HepG2 (cell line): ENCODE measurements at regions not wholly inside any gene's neighbourhood (a gene's known extent, or its start where the extent isn't known, plus 50 kb on each side); places are given as distances from the start of the nearest gene placed in this dataset.

Experiments
- ATAC-seq: fragments of 200-7000 bp; cut with Tn5 transposase; 3 replicates; pipeline ENCODE4 v1.9.1; 2020; ENCODE audit warnings: mild to moderate bottlenecking, moderate library complexity
- BruUV-seq: library from RNA; stranded (reverse); fragments of 400-500 nt; replicated peaks from 2 replicates; lab custom pipeline; 2021; lab: Mats Ljungman, UMichigan
- CTCF ChIA-PET: fragments of 300-600 bp; formaldehyde crosslinking; extraction: SDS; loops from one replicate; lab custom pipeline; 2021; ENCODE audit warnings: low total read pairs, inconsistent platforms, low intra/inter-chr PET ratio; lab: Yijun Ruan, JAX
- POLR2A ChIA-PET: fragments of 350-600 bp; sonication (Branson Sonifier 250); formaldehyde crosslinking; loops from one replicate; lab custom pipeline; 2020; ENCODE audit warnings: antibody characterized with exemption, inconsistent platforms; lab: Yijun Ruan, JAX
- DNase-seq: peaks from one replicate; pipeline ENCODE4 v3.0.0-alpha.2; 2015; ENCODE audit warnings: low spot score
- FAIRE-seq: peaks from 3 replicates; lab custom pipeline; 2011; peaks lifted over from hg19 to GRCh38; lab: Jason Lieb, UNC
- H2AFZ ChIP-seq: one replicate; pipeline ENCODE4 v1.6.1; 2011; ENCODE audit warnings: low read length, inconsistent platforms
- H3K27ac ChIP-seq: fragments of 300-600 bp; 3 replicates; pipeline ENCODE4 v1.8.0; 2011; ENCODE audit warnings: mixed run types, mild to moderate bottlenecking, mixed read lengths, low read length, inconsistent platforms; ENCODE audit not compliant: insufficient read depth; ENCODE audit errors: extremely low read length
- H3K27me3 ChIP-seq, 2 experiments: fragments of 200-600 bp in 1 of 2; 2 replicates in 1 of 2; 3 replicates in 1 of 2; pipeline versions ENCODE4 v1.6.0 to v1.8.0; 2011; ENCODE audit warnings: low read length in 2 of 2, mild to moderate bottlenecking in 2 of 2, moderate library complexity in 2 of 2, inconsistent platforms in 1 of 2; ENCODE audit not compliant: insufficient read depth in 2 of 2, control insufficient read depth in 1 of 2
- H3K36me3 ChIP-seq, 2 experiments: fragments of 200-600 bp in 1 of 2; replicated peaks in 1 of 2; 2 replicates in 1 of 2; 3 replicates in 1 of 2; pipeline versions ENCODE4 v1.5.1 to v1.8.0; 2011; ENCODE audit warnings: low read length in 2 of 2, inconsistent platforms in 1 of 2; ENCODE audit not compliant: insufficient read depth in 2 of 2, control insufficient read depth in 1 of 2
- H3K4me1 ChIP-seq: 2 replicates; pipeline ENCODE4 v1.5.1; 2012; ENCODE audit warnings: low read length, inconsistent platforms; ENCODE audit not compliant: insufficient read depth
- H3K4me2 ChIP-seq: 2 replicates; pipeline ENCODE4 v1.6.0; 2011; ENCODE audit warnings: low read depth, low read length, inconsistent platforms
- H3K4me3 ChIP-seq, 3 experiments: fragments of 200-600 bp in 1 of 3; sonication (generic), shearing (Covaris generic) in 1 of 3; replicated peaks in 1 of 3; 2 replicates each; pipeline ENCODE4 v1.5.1; 2011 to 2016; ENCODE audit warnings: low read length in 3 of 3, inconsistent platforms in 2 of 3, low read depth in 2 of 3, mild to moderate bottlenecking in 2 of 3, control low read depth in 1 of 3, mixed read lengths in 1 of 3; ENCODE audit not compliant: insufficient read depth in 1 of 3
- H3K79me2 ChIP-seq: one replicate; pipeline ENCODE4 v1.6.1; 2011; ENCODE audit warnings: low read length, inconsistent platforms; ENCODE audit not compliant: insufficient read depth
- H3K9ac ChIP-seq: 2 replicates; pipeline ENCODE4 v1.6.0; 2011; ENCODE audit warnings: mild to moderate bottlenecking, low read depth, low read length, inconsistent platforms; ENCODE audit not compliant: insufficient read depth
- H3K9me3 ChIP-seq: 2 replicates; pipeline ENCODE4 v1.5.1; 2012; ENCODE audit warnings: mild to moderate bottlenecking, low read length
- H4K20me1 ChIP-seq: 2 replicates; pipeline ENCODE4 v1.6.0; 2011; ENCODE audit warnings: inconsistent platforms, mild to moderate bottlenecking, low read length, moderate library complexity; ENCODE audit not compliant: insufficient read depth
- ARNT ChIP-seq: fragments of 450-650 bp; IDR thresholded peaks from 2 replicates; pipeline ENCODE4 v1.6.1; 2017
- RXRA ChIP-seq: sonication (generic); formaldehyde crosslinking; IDR thresholded peaks from 2 replicates; pipeline ENCODE4 v1.5.1; 2020; ENCODE audit warnings: missing genetic modification reagents
- SAFB2 ChIP-seq: sonication (generic); formaldehyde crosslinking; IDR thresholded peaks from 2 replicates; pipeline ENCODE4 v1.5.1; 2020; ENCODE audit warnings: missing genetic modification reagents, low read depth, mild to moderate bottlenecking, borderline replicate concordance
- ZNF17 ChIP-seq: sonication (generic); formaldehyde crosslinking; IDR thresholded peaks from 2 replicates; pipeline ENCODE4 v1.5.0; 2020; ENCODE audit warnings: mild to moderate bottlenecking, missing genetic modification reagents
- ZNF292 ChIP-seq: sonication (generic); formaldehyde crosslinking; IDR thresholded peaks from 2 replicates; pipeline ENCODE4 v1.8.1; 2022; ENCODE audit warnings: mild to moderate bottlenecking, low read depth, missing genetic modification reagents, borderline replicate concordance
- ZNF7 ChIP-seq: IDR thresholded peaks from 2 replicates; pipeline ENCODE4 v1.6.1; 2016; ENCODE audit warnings: missing biosample characterization, missing genetic modification reagents
- WGBS: methylation state at CpG from one replicate; pipeline ENCODE4 v1.1.6; 2017; ENCODE audit warnings: low lambda C conversion rate; 5-methylcytosine and 5-hydroxymethylcytosine counted together
- in situ Hi-C: cut with HindIII; loops from 2 replicates; pipeline ENCODE4 v1.10.0; 2017; ENCODE audit warnings: low pct_unique_long_range_greater_than_20kb; ENCODE audit not compliant: extremely low pct_ligation_motif_present
- intact Hi-C: fragments of 100-400 bp; cut with micrococcal nuclease; formaldehyde crosslinking; loops from one replicate; pipeline ENCODE4 v1.10.0; 2022; ENCODE audit not compliant: unreplicated experiment
- TF ChIP-seq, protein P1 (sequence below), 2 experiments: sonication (generic) in 1 of 2; formaldehyde crosslinking in 1 of 2; IDR thresholded peaks; 2 replicates each; pipeline versions ENCODE4 v1.4.0 to v1.6.1; 2016 to 2020; ENCODE audit warnings: borderline replicate concordance in 1 of 2, low read depth in 1 of 2, mild to moderate bottlenecking in 1 of 2, missing genetic modification reagents in 1 of 2
- TF ChIP-seq, protein P2 (sequence below): sonication (generic); formaldehyde crosslinking; IDR thresholded peaks from 2 replicates; pipeline ENCODE4 v1.5.1; 2020; ENCODE audit warnings: mild to moderate bottlenecking, missing genetic modification reagents, borderline replicate concordance
- TF ChIP-seq, protein P3 (sequence below): sonication (generic); formaldehyde crosslinking; IDR thresholded peaks from 2 replicates; pipeline ENCODE4 v1.5.0; 2020; ENCODE audit warnings: mild to moderate bottlenecking, missing genetic modification reagents

DNA sequence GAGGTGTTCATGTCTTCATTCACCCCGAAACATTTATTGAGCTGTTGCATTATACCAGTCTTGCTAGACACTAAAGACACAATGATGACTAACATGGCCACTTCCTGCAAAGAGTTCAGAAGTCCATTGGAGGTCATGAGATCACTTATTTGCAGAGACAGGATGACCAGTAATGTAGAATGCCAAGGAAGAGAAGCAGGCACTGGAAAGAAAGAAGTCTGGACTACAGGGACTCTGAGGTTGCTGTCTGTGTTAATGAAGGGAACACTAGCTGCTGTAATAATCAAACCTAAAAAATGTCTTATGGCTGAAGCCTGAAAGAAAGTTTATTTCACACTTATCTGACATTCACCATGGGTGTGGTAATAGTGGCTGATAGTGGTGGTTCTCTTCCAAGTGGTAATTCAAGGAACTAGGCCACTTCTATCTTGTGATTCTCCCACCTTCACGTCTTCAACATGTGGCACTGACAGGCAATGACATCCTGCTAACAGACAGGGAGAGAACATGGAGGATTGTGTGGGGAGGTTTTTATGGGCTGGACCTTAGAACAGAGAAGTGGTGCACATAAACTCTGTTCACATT lies 89.2 kb upstream of the MKLN1 start:
- peaks cover 0 to 5% of the 10 kb centered on the region in 2 experiments; a peak in 1 of 5 replicates for H3K27me3 ChIP-seq
- ChIA-PET POLR2A (interaction anchor here (0.5 to 1.2 kb wide), 2 partner anchors 17 to 171 kb away, joined by 3 read pairs; no protein-coding TSS in a partner anchor), CTCF (no interaction called here)
- ATAC-seq (peak; percentile 66; the same call in 2 of the 3 replicates), DNase-seq (peak; percentile 68), FAIRE-seq (peak; percentile 21)
- H3K9ac ChIP-seq, result no peak overlapping the region
- no peaks in the 10 kb centered on the region for H3K9me3 ChIP-seq
- intact Hi-C loops, result no loop called here
- H3K27ac ChIP-seq, result no peak overlapping the region
- H3K4me3 ChIP-seq, result no peak overlapping the region
- peaks cover 23% of the 10 kb centered on the region for H3K4me1 ChIP-seq
- H2AFZ ChIP-seq, result no peak overlapping the region
- H3K79me2 ChIP-seq, result no peaks in the 10 kb centered on the region
- no peaks in the 10 kb centered on the region for H3K36me3 ChIP-seq
- in situ Hi-C loops, result no loop called here
- WGBS, result 27% methylated on average over 2 of the region's 2 CpGs
- H4K20me1 ChIP-seq, result no peaks in the 10 kb centered on the region
- BruUV-seq, result no TSS peak
- 0 out of 2 replicates have a peak overlapping the region, but pooled peaks have one; percentile 11 for H3K4me2 ChIP-seq
- TF ChIP-seq ARNT, result no peak
- no peak for TF ChIP-seq RXRA (CRISPR knock-in tag)
- TF ChIP-seq ZNF17 (CRISPR knock-in tag), result no peak
- TF ChIP-seq, protein P1, sequence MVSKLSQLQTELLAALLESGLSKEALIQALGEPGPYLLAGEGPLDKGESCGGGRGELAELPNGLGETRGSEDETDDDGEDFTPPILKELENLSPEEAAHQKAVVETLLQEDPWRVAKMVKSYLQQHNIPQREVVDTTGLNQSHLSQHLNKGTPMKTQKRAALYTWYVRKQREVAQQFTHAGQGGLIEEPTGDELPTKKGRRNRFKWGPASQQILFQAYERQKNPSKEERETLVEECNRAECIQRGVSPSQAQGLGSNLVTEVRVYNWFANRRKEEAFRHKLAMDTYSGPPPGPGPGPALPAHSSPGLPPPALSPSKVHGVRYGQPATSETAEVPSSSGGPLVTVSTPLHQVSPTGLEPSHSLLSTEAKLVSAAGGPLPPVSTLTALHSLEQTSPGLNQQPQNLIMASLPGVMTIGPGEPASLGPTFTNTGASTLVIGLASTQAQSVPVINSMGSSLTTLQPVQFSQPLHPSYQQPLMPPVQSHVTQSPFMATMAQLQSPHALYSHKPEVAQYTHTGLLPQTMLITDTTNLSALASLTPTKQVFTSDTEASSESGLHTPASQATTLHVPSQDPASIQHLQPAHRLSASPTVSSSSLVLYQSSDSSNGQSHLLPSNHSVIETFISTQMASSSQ (IDR thresholded peaks at IDR 0.05; ENCODE audit: low read depth), result no peak
- TF ChIP-seq, protein P1 (CRISPR knock-in tag; IDR thresholded peaks at IDR 0.05; ENCODE audit: borderline replicate concordance), result no peak
- no peak for TF ChIP-seq SAFB2
- TF ChIP-seq ZNF292 (CRISPR knock-in tag), result no peak
- no peak for TF ChIP-seq ZNF7 (CRISPR knock-in tag)
- TF ChIP-seq, protein P2, sequence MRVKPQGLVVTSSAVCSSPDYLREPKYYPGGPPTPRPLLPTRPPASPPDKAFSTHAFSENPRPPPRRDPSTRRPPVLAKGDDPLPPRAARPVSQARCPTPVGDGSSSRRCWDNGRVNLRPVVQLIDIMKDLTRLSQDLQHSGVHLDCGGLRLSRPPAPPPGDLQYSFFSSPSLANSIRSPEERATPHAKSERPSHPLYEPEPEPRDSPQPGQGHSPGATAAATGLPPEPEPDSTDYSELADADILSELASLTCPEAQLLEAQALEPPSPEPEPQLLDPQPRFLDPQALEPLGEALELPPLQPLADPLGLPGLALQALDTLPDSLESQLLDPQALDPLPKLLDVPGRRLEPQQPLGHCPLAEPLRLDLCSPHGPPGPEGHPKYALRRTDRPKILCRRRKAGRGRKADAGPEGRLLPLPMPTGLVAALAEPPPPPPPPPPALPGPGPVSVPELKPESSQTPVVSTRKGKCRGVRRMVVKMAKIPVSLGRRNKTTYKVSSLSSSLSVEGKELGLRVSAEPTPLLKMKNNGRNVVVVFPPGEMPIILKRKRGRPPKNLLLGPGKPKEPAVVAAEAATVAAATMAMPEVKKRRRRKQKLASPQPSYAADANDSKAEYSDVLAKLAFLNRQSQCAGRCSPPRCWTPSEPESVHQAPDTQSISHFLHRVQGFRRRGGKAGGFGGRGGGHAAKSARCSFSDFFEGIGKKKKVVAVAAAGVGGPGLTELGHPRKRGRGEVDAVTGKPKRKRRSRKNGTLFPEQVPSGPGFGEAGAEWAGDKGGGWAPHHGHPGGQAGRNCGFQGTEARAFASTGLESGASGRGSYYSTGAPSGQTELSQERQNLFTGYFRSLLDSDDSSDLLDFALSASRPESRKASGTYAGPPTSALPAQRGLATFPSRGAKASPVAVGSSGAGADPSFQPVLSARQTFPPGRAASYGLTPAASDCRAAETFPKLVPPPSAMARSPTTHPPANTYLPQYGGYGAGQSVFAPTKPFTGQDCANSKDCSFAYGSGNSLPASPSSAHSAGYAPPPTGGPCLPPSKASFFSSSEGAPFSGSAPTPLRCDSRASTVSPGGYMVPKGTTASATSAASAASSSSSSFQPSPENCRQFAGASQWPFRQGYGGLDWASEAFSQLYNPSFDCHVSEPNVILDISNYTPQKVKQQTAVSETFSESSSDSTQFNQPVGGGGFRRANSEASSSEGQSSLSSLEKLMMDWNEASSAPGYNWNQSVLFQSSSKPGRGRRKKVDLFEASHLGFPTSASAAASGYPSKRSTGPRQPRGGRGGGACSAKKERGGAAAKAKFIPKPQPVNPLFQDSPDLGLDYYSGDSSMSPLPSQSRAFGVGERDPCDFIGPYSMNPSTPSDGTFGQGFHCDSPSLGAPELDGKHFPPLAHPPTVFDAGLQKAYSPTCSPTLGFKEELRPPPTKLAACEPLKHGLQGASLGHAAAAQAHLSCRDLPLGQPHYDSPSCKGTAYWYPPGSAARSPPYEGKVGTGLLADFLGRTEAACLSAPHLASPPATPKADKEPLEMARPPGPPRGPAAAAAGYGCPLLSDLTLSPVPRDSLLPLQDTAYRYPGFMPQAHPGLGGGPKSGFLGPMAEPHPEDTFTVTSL (CRISPR knock-in tag), result peak; percentile 72; the same call in 1 of the 2 replicates
- TF ChIP-seq, protein P3, sequence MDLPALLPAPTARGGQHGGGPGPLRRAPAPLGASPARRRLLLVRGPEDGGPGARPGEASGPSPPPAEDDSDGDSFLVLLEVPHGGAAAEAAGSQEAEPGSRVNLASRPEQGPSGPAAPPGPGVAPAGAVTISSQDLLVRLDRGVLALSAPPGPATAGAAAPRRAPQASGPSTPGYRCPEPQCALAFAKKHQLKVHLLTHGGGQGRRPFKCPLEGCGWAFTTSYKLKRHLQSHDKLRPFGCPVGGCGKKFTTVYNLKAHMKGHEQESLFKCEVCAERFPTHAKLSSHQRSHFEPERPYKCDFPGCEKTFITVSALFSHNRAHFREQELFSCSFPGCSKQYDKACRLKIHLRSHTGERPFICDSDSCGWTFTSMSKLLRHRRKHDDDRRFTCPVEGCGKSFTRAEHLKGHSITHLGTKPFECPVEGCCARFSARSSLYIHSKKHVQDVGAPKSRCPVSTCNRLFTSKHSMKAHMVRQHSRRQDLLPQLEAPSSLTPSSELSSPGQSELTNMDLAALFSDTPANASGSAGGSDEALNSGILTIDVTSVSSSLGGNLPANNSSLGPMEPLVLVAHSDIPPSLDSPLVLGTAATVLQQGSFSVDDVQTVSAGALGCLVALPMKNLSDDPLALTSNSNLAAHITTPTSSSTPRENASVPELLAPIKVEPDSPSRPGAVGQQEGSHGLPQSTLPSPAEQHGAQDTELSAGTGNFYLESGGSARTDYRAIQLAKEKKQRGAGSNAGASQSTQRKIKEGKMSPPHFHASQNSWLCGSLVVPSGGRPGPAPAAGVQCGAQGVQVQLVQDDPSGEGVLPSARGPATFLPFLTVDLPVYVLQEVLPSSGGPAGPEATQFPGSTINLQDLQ (CRISPR knock-in tag), result no peak
